ENCODE measurements at regions not wholly inside any gene's neighbourhood (a gene's known extent, or its start where the extent isn't known, plus 50 kb on each side); places are given as distances from the start of the nearest gene placed in this dataset.

- TF ChIP-seq, protein P1, sequence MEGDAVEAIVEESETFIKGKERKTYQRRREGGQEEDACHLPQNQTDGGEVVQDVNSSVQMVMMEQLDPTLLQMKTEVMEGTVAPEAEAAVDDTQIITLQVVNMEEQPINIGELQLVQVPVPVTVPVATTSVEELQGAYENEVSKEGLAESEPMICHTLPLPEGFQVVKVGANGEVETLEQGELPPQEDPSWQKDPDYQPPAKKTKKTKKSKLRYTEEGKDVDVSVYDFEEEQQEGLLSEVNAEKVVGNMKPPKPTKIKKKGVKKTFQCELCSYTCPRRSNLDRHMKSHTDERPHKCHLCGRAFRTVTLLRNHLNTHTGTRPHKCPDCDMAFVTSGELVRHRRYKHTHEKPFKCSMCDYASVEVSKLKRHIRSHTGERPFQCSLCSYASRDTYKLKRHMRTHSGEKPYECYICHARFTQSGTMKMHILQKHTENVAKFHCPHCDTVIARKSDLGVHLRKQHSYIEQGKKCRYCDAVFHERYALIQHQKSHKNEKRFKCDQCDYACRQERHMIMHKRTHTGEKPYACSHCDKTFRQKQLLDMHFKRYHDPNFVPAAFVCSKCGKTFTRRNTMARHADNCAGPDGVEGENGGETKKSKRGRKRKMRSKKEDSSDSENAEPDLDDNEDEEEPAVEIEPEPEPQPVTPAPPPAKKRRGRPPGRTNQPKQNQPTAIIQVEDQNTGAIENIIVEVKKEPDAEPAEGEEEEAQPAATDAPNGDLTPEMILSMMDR (IDR thresholded peaks at IDR 0.05), result no peak
- TF ChIP-seq SIN3A (IDR thresholded peaks at IDR 0.05; ENCODE audit: borderline replicate concordance, insufficient read depth, low read depth, low read length), result no peak
- TF ChIP-seq REST (IDR thresholded peaks at IDR 0.05; ENCODE audit: insufficient read depth in 1 of 2, low read depth in 2 of 2, low read length in 1 of 2), result no peak
- TF ChIP-seq TCF7L2 (IDR thresholded peaks at IDR 0.05; ENCODE audit: low read depth, low read length), result no peak
- TF ChIP-seq POLR2AphosphoS5 (IDR thresholded peaks at IDR 0.05; ENCODE audit: low read depth, low read length), result no peak
Measured at GRCh38 chr1:209404577-209404976, 178.9 kb upstream of the CAMK1G start.
